GM18861 (cell line): ENCODE measurements at regions not wholly inside any gene's neighbourhood (a gene's known extent, or its start where the extent isn't known, plus 50 kb on each side); places are given as distances from the start of the nearest gene placed in this dataset.

Experiments used
- ATAC-seq: cut with Tn5 transposase; IDR thresholded peaks from one replicate; pipeline ENCODE4 v1.9.1; 2021; ENCODE audit not compliant: unreplicated experiment

- ATAC-seq = no peak
Observed at GRCh38 chr12:74794522-74794921, 256.9 kb downstream of the ATXN7L3B start.

GRCh38 chr12:74801625-74802024 lies 264.0 kb downstream of the ATXN7L3B start:
- ATAC-seq = no peak

DNA sequence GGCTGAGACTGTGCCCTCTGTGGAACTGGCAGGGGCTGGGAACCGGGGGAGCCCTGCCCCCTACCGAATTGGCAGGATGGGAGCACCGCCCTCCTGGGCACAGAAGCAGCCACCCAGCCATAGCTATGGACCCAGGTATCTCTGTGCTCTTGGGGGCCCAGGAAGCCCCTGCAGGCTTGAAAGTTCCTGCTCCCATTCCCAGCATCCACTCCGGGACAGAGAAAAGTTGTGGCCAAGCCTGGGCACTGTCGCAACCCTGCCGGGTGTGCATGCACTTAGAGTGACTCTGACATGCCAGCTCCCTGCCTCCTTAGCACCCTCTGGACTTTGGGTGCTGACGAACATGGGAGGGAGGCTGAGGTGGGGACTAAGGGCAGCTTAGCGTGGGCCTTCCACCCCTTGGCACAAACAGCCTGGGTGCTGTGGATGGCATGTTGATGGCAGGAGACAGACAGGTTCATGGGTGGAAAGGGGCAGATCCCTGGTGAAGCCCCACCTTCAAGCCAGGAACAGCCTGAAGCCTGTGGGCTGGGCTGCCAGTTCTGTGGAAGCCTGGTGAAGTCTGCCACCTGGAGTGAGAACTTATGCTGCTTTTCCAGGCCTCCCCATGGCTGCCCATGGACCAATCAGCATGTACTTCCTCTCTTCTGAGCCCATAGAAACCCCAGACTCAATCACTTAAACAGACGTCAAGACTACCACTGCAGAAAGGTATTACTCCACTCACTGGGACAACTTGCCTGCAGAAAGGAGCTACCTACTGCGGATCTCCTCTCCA lies 279.0 kb downstream of the ATXN7L3B start:
- no peak for ATAC-seq

- ATAC-seq = no peak
Observed at GRCh38 chr12:74817499-74817898, 279.9 kb downstream of the ATXN7L3B start.

DNA sequence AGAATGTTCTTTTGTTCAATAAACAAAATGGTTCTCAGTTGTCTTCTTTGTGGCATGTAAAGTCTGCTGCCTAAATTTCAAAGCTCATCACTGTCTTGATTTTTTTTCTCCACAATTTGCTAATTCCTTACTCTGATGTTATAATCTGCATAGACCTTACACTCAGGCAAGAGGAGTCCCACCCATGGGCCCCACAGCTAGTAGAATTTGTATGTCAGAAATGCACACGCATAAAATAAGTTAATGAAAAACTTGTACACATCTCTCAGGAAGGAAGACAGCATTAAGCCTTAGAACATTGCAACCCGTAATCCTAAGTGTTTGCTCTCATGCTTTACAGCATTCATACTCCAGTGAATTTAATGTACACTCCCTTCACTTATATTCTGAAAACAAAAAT lies 280.8 kb downstream of the ATXN7L3B start:
- no peak for ATAC-seq

DNA sequence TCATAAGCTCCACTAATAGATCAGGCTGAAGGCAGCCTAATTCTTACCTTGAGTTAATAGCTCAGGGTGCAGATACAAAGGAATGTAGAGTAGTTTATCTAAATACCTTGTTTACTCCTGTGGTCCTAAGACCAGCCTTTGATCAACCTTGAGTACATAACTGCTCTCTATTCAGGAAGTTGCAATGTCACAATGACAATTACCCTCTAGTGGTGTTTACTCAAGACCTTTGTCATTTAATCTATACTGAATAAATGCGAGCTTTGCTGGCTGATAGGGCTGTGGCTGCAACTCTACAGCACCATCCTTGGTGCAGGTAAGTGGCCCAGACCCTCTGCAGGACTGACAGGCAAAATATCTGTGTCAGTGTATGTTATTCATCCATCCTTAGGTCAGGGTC lies 282.7 kb downstream of the ATXN7L3B start:
- no peak for ATAC-seq

GRCh38 chr12:74836567-74836966 lies 298.9 kb downstream of the ATXN7L3B start:
- no peak for ATAC-seq

- no peak for ATAC-seq
Observed at GRCh38 chr12:74846116-74846515, 308.5 kb downstream of the ATXN7L3B start.

DNA sequence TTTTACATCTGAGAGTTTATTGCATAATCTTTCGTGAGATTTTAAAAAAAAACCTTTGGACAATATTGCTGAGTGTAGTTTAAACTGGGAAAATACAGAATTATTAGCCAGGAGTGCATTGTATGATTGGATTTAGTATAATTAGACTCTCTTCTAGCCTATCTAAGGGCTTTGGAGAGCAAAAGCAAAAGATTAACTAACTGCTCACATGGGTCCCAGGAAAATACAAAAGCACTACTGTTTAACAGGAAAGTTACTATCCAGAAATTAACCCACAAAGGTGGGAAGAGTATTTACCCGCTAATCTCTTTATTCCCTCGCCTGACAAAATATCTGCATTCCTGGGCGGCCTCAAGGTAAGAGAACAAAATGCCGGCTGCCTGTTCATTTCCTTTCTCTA lies 309.5 kb downstream of the ATXN7L3B start:
- ATAC-seq = no peak

GRCh38 chr12:74848006-74848405 lies 310.4 kb downstream of the ATXN7L3B start:
- no peak for ATAC-seq

DNA sequence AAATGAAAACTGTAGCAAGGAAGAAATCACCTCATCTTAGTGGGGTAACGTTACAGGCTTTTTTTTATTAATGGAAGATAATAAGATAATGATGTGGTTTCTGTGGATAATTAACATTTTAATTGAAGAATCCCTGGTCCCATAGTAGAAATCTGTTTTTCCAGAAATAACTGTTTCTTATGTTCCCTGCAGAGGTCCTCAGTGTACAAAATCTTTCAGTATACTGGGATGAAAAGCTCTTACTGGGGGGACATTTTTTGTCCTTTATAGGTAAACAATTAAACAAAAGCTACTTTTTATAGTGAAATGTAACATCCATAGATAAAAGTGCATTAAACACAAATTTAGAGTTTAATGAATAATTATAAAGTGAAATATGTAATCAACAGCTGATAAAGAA lies 312.2 kb downstream of the ATXN7L3B start:
- no peak for ATAC-seq

DNA sequence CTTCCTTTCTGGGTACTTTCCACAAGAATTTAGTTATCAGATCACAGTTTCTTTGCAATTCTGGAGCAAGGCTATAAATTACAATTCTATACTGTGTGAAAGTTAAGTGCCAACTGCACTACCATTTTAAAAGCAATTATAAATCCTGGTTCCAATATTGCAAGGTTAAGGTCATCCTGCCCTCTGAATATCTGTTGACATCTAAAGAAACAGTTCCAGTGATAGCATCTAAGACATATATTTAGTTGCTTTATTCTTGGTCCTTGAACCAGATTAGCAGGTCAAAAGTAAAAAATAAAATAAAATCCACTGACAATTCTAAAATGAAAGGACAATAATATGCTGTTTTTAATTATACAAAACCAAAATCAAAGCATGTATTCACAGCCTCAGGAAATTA lies 334.2 kb downstream of the ATXN7L3B start:
- no peak for ATAC-seq

DNA sequence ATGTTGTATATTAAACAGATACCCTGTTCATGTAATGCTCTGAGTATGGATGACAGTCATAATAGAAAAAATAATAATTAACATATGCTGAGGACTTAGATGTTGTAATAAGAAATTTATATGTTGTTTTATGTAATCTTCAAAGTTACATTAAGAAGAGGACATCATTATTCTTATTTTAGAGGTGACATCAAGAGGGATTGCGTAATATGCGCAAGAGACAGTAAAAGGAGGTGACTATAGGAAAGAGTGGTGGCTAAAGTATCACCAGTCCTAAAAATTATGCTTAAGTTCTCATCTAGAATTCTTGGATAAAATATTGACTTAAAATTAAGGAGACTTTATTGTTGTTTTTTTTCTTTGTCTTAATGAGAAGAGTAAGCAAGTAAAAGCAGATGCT lies 323.9 kb downstream of the KCNC2 start:
- ATAC-seq = no peak

DNA sequence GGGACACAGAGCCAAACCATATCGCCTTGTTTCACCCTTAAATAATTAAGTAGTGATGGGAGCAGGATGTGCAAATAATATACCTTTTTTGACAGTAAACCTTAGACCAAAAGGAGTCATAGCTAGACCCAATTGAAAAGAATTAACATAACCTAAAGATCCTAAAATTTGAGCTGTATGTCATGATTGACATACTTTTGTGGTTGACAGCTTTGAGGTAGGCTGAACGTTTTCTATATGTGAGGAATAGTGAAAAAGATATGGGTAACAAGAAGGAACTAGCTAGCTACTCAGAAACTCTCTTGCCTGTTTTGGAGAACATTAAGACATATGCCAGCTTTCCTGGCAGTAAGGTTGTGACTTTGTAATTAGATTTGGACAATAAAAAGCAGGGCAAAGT lies 320.6 kb downstream of the KCNC2 start:
- ATAC-seq = no peak

- ATAC-seq = peak; percentile 47
Observed at GRCh38 chr12:74889563-74890236, 319.9 kb downstream of the KCNC2 start.

DNA sequence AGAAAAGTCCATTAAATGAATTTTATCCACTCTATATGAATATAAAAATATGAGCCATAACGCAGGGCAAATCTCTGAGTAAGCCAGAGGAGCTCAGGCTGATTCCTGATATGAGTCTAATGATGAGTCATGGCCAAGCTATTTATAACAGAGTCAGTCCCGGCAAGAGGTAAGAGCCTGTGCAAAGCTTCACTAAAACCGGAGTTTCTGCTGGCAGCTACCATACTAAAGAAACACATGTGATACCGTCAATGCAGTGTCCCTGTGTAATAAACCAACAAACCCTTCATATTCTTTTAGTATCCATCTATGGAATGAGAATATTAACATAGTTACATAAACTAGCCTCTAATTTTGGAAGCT lies 319.4 kb downstream of the KCNC2 start:
- ATAC-seq = peak; percentile 99

- ATAC-seq = no peak
Observed at GRCh38 chr12:74891083-74891668, 318.5 kb downstream of the KCNC2 start.

DNA sequence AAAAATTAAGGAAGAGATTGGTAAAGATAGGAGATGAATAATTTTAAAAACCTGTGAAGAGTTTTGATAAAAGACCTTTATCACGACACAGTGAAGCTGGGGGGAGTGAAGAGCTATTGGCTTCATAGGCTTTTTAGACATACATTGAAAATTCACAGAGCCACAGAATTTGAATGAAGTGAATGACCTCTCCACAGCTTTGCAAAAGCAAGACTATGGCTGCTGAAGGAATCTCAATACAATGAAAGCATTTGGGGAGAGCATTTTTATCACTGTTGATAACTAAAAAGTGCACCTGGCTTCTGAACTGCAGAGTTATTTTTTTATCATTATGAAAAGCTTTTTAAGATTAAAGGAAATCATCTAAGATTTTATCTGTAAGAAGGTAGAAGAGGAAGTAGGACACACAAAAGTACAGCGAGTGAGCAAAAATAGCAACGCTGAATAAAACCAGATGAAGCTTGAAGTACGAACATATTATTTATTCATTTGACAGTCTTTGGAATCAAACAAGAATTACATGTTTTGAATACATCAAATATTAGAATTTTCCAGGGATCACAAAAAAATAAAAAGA lies 317.5 kb downstream of the KCNC2 start:
- ATAC-seq = no peak

DNA sequence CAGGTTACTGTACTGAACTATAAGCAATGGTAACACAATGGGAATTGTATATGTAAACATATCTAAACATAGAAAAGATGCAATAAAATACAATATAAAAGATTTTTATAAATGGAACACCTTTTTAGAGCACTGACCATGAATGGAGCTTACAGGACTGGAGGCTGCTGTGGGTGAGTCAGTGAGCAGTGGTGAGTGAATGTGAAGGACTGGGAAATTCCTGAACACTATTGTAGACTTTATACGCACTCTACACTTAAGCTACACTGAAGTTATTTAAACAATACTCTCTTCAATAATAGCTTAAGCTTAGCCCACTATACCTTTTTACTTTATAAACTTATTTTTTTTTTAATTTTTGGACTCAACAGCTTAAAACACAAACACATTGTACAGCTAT lies 313.5 kb downstream of the KCNC2 start:
- ATAC-seq = no peak

GRCh38 chr12:74897425-74898211 lies 312.0 kb downstream of the KCNC2 start:
- no peak for ATAC-seq
